GM18858 (cell line): ENCODE measurements at regions not wholly inside any gene's neighbourhood (a gene's known extent, or its start where the extent isn't known, plus 50 kb on each side); places are given as distances from the start of the nearest gene placed in this dataset.

Experiments
- ATAC-seq: cut with Tn5 transposase; IDR thresholded peaks from one replicate; pipeline ENCODE4 v1.9.1; 2021; ENCODE audit not compliant: unreplicated experiment

GRCh38 chr12:115337693-115338543 is 653.9 kb upstream of the TBX3 start:
- ATAC-seq: no peak

GRCh38 chr12:115336506-115336905 is 652.5 kb upstream of the TBX3 start:
- no peak for ATAC-seq

- no peak for ATAC-seq
These were observed 651.6 kb upstream of the TBX3 start for GRCh38 chr12:115335594-115335993.

GRCh38 chr12:115335048-115335447 is 651.1 kb upstream of the TBX3 start:
- ATAC-seq: no peak

GRCh38 chr12:115332945-115333344 is 649.0 kb upstream of the TBX3 start:
- no peak for ATAC-seq

GRCh38 chr12:115325858-115326257 is 641.9 kb upstream of the TBX3 start:
- ATAC-seq: no peak

- ATAC-seq: no peak
These were observed 641.1 kb upstream of the TBX3 start for GRCh38 chr12:115324949-115325593.

GRCh38 chr12:115323223-115323905 is 639.4 kb upstream of the TBX3 start:
- ATAC-seq: no peak

GRCh38 chr12:115322275-115322674 is 638.3 kb upstream of the TBX3 start:
- peak; percentile 95 for ATAC-seq

GRCh38 chr12:115320967-115321366 is 637.0 kb upstream of the TBX3 start:
- ATAC-seq: no peak

- no peak for ATAC-seq
These were observed 636.5 kb upstream of the TBX3 start for GRCh38 chr12:115320451-115320850.

- ATAC-seq: no peak
These were observed 635.6 kb upstream of the TBX3 start for GRCh38 chr12:115319446-115320040.

- ATAC-seq: no peak
These were observed 630.0 kb upstream of the TBX3 start for GRCh38 chr12:115313929-115314328.

- no peak for ATAC-seq
These were observed 628.9 kb upstream of the TBX3 start for GRCh38 chr12:115312901-115313300.

- no peak for ATAC-seq
These were observed 627.9 kb upstream of the TBX3 start for GRCh38 chr12:115311875-115312274.

- no peak for ATAC-seq
These were observed 624.9 kb upstream of the TBX3 start for GRCh38 chr12:115308918-115309317.

- no peak for ATAC-seq
These were observed 622.4 kb upstream of the TBX3 start for GRCh38 chr12:115306380-115306779.

- no peak for ATAC-seq
These were observed 621.9 kb upstream of the TBX3 start for GRCh38 chr12:115305867-115306266.

- ATAC-seq: no peak
These were observed 621.3 kb upstream of the TBX3 start for GRCh38 chr12:115305275-115305674.

- no peak for ATAC-seq
These were observed 619.8 kb upstream of the TBX3 start for GRCh38 chr12:115303723-115304309.

GRCh38 chr12:115297445-115297844 is 613.5 kb upstream of the TBX3 start:
- ATAC-seq: no peak
